ENCODE measurements at regions not wholly inside any gene's neighbourhood (a gene's known extent, or its start where the extent isn't known, plus 50 kb on each side); places are given as distances from the start of the nearest gene placed in this dataset.

- DNase-seq: peak in 1 of 2 experiments; percentile 21
Observed at GRCh38 chr1:84759756-84760155, 69.5 kb upstream of the SSX2IP start.

GRCh38 chr1:84758968-84759491 lies 68.8 kb upstream of the SSX2IP start:
- DNase-seq: peak; percentile 63 to 78

GRCh38 chr1:84758476-84758875 lies 68.2 kb upstream of the SSX2IP start:
- peak in 1 of 2 experiments; percentile 19 for DNase-seq

- DNase-seq: no peak
Observed at GRCh38 chr1:84757301-84757700, 67.0 kb upstream of the SSX2IP start.

- no peak for DNase-seq
Observed at GRCh38 chr1:84756455-84757082, 66.3 kb upstream of the SSX2IP start.

GRCh38 chr1:84756001-84756400 lies 65.7 kb upstream of the SSX2IP start:
- no peak for DNase-seq

GRCh38 chr1:84755216-84755615 lies 65.0 kb upstream of the SSX2IP start:
- no peak for DNase-seq

- DNase-seq: no peak
Observed at GRCh38 chr1:84754386-84754703, 64.1 kb upstream of the SSX2IP start.

- DNase-seq: peak in 1 of 2 experiments; percentile 83
Observed at GRCh38 chr1:84753516-84754385, 63.5 kb upstream of the SSX2IP start.

GRCh38 chr1:84750110-84750730 lies 60.0 kb upstream of the SSX2IP start:
- no peak for DNase-seq

- DNase-seq: no peak
Observed at GRCh38 chr1:84749427-84749826, 59.2 kb upstream of the SSX2IP start.

- no peak for DNase-seq
Observed at GRCh38 chr1:84748364-84748763, 58.1 kb upstream of the SSX2IP start.

- no peak for DNase-seq
Observed at GRCh38 chr1:84745857-84746256, 55.6 kb upstream of the SSX2IP start.

- no peak for DNase-seq
Observed at GRCh38 chr1:84743896-84744295, 53.6 kb upstream of the SSX2IP start.

- DNase-seq: no peak
Observed at GRCh38 chr1:84742653-84743052, 52.4 kb upstream of the SSX2IP start.

GRCh38 chr1:84740050-84740714 lies 49.9 kb upstream of the SSX2IP start:
- DNase-seq: no peak
